Mucosa of descending colon (tissue), 3 donors: ENCODE measurements at regions not wholly inside any gene's neighbourhood (a gene's known extent, or its start where the extent isn't known, plus 50 kb on each side); places are given as distances from the start of the nearest gene placed in this dataset.

Source experiments
- ATAC-seq: fragments of 200-7000 bp; cut with Tn5 transposase; one replicate; pipeline ENCODE4 v1.9.1; 2020; ENCODE audit warnings: mild to moderate bottlenecking, moderate library complexity
- DNase-seq, 3 donors: peaks; one replicate each; pipeline ENCODE4 v3.0.0-alpha.2; 2020
- H3K36me3 ChIP-seq: fragments of 200-600 bp; one replicate; pipeline ENCODE4 v1.8.0; 2021; ENCODE audit warnings: low read depth, mild to moderate bottlenecking
- H3K4me1 ChIP-seq: fragments of 200-600 bp; one replicate; pipeline ENCODE4 v1.8.0; 2021; ENCODE audit warnings: low read depth, mild to moderate bottlenecking
- H3K4me3 ChIP-seq: fragments of 200-600 bp; one replicate; pipeline ENCODE4 v1.8.0; 2021; ENCODE audit warnings: mild to moderate bottlenecking
- H3K9me3 ChIP-seq: fragments of 200-600 bp; one replicate; pipeline ENCODE4 v1.8.0; 2021; ENCODE audit warnings: mild to moderate bottlenecking
- intact Hi-C, 2 donors: fragments of 100-400 bp; cut with DNase I in 1 of 2; cut with micrococcal nuclease in 1 of 2; formaldehyde crosslinking; loops; one replicate each; pipeline versions ENCODE4 v1.11.0 to v1.11.1; 2022; cut with DNase I, micrococcal nuclease
- TF ChIP-seq, protein P1 (sequence below): fragments of 200-600 bp; IDR thresholded peaks from one replicate; pipeline ENCODE4 v1.8.0; 2022; ENCODE audit warnings: antibody characterized with exemption, mild to moderate bottlenecking
- donor health status: DM: no; HTN: no; CAD: no; lungs with moderate emphysema.
- donor health status: DM: no; HTN: no; CAD: no.
- donor health status: DM: no; HTN: yes; CAD: no.

- H3K4me3 ChIP-seq = no peak overlapping the region
- ATAC-seq (no peak), DNase-seq (no peak)
- H3K9me3 ChIP-seq = no peaks in the 10 kb centered on the region
- H3K4me1 ChIP-seq = no peaks in the 10 kb centered on the region
- intact Hi-C loops = no loop called here
- TF ChIP-seq, protein P1, sequence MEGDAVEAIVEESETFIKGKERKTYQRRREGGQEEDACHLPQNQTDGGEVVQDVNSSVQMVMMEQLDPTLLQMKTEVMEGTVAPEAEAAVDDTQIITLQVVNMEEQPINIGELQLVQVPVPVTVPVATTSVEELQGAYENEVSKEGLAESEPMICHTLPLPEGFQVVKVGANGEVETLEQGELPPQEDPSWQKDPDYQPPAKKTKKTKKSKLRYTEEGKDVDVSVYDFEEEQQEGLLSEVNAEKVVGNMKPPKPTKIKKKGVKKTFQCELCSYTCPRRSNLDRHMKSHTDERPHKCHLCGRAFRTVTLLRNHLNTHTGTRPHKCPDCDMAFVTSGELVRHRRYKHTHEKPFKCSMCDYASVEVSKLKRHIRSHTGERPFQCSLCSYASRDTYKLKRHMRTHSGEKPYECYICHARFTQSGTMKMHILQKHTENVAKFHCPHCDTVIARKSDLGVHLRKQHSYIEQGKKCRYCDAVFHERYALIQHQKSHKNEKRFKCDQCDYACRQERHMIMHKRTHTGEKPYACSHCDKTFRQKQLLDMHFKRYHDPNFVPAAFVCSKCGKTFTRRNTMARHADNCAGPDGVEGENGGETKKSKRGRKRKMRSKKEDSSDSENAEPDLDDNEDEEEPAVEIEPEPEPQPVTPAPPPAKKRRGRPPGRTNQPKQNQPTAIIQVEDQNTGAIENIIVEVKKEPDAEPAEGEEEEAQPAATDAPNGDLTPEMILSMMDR = no peak
- H3K36me3 ChIP-seq = no peaks in the 10 kb centered on the region
Observed at GRCh38 chr11:96785073-96785472, 395.3 kb downstream of the JRKL start.

GRCh38 chr11:96794152-96794551 is 404.3 kb downstream of the JRKL start:
- ATAC-seq (no peak), DNase-seq (no peak)
- intact Hi-C loops = no loop called here
- no peak overlapping the region for H3K4me3 ChIP-seq
- H3K9me3 ChIP-seq = no peaks in the 10 kb centered on the region
- H3K36me3 ChIP-seq = no peaks in the 10 kb centered on the region
- no peaks in the 10 kb centered on the region for H3K4me1 ChIP-seq
- TF ChIP-seq, protein P1 = no peak

GRCh38 chr11:96798445-96798844 is 408.6 kb downstream of the JRKL start:
- TF ChIP-seq, protein P1 = no peak
- Histone ChIP-seq H3K36me3 (no peaks in the 10 kb centered on the region), H3K4me1 (no peaks in the 10 kb centered on the region), H3K4me3 (no peak overlapping the region), H3K9me3 (no peaks in the 10 kb centered on the region)
- intact Hi-C loops = no loop called here
- ATAC-seq = no peak
- no peak for DNase-seq

GRCh38 chr11:96815236-96815635 is 425.4 kb downstream of the JRKL start:
- ATAC-seq (no peak), DNase-seq (no peak)
- Histone ChIP-seq H3K4me3 (no peak overlapping the region), H3K4me1 (no peaks in the 10 kb centered on the region), H3K9me3 (no peaks in the 10 kb centered on the region), H3K36me3 (no peaks in the 10 kb centered on the region)
- intact Hi-C loops = no loop called here
- TF ChIP-seq, protein P1 = no peak

GRCh38 chr11:96817482-96818399 is 427.9 kb downstream of the JRKL start:
- TF ChIP-seq, protein P1 = no peak
- H3K36me3 ChIP-seq = no peaks in the 10 kb centered on the region
- intact Hi-C loops = no loop called here
- H3K9me3 ChIP-seq = no peaks in the 10 kb centered on the region
- no peaks in the 10 kb centered on the region for H3K4me1 ChIP-seq
- no peak for ATAC-seq
- H3K4me3 ChIP-seq = no peak overlapping the region
- no peak for DNase-seq
